Keratinocyte (primary cell): ENCODE measurements at regions not wholly inside any gene's neighbourhood (a gene's known extent, or its start where the extent isn't known, plus 50 kb on each side); places are given as distances from the start of the nearest gene placed in this dataset.

ENCODE experiments used
- DNase-seq: peaks from one replicate; pipeline ENCODE4 v3.0.0-alpha.2; 2011; ENCODE audit warnings: low read depth, missing footprints, low spot score
- FAIRE-seq: peaks from 2 replicates; lab custom pipeline; 2011; peaks lifted over from hg19 to GRCh38; lab: Jason Lieb, UNC
- H2AFZ ChIP-seq: 2 replicates; pipeline ENCODE4 v1.6.0; 2012; ENCODE audit warnings: low read length, control low read depth, inconsistent platforms; ENCODE audit not compliant: control insufficient read depth
- H3K27ac ChIP-seq: 2 replicates; pipeline ENCODE4 v1.5.1; 2011; ENCODE audit warnings: low read length; ENCODE audit not compliant: control insufficient read depth, insufficient read depth
- H3K27me3 ChIP-seq: 3 replicates; pipeline ENCODE4 v1.6.0; 2011; ENCODE audit warnings: low read length; ENCODE audit not compliant: control insufficient read depth, insufficient read depth; ENCODE audit errors: extremely low read depth
- H3K36me3 ChIP-seq, 2 experiments: 2 replicates in 1 of 2; 3 replicates in 1 of 2; pipeline ENCODE4 v1.5.1; 2011; ENCODE audit warnings: low read length in 2 of 2, mild to moderate bottlenecking in 1 of 2; ENCODE audit not compliant: control insufficient read depth in 2 of 2, insufficient read depth in 2 of 2; ENCODE audit errors: extremely low read depth in 1 of 2
- H3K4me1 ChIP-seq: 3 replicates; pipeline ENCODE4 v1.5.1; 2011; ENCODE audit warnings: low read length; ENCODE audit not compliant: control insufficient read depth, insufficient read depth; ENCODE audit errors: extremely low read depth
- H3K4me2 ChIP-seq: 3 replicates; pipeline ENCODE4 v1.6.0; 2011; ENCODE audit warnings: low read depth, low read length; ENCODE audit not compliant: control insufficient read depth, insufficient read depth; ENCODE audit errors: extremely low read depth
- H3K4me3 ChIP-seq, 3 experiments: fragments of 200-600 bp in 1 of 3; sonication (generic) in 1 of 3; 2 replicates in 2 of 3; 3 replicates in 1 of 3; pipeline ENCODE4 v1.5.1; 2011 to 2016; ENCODE audit warnings: low read length in 3 of 3, mild to moderate bottlenecking in 3 of 3, control low read depth in 2 of 3, inconsistent platforms in 1 of 3, low read depth in 1 of 3, mixed read lengths in 1 of 3, mixed run types in 1 of 3, moderate library complexity in 1 of 3; ENCODE audit not compliant: control insufficient read depth in 2 of 3, insufficient read depth in 2 of 3; ENCODE audit errors: extremely low read depth in 1 of 3
- H3K79me2 ChIP-seq: 2 replicates; pipeline ENCODE4 v1.6.0; 2012; ENCODE audit warnings: low read length; ENCODE audit not compliant: control insufficient read depth, insufficient read depth
- H3K9ac ChIP-seq: 3 replicates; pipeline ENCODE4 v1.6.0; 2011; ENCODE audit warnings: low read length; ENCODE audit not compliant: control insufficient read depth, insufficient read depth; ENCODE audit errors: extremely low read depth
- H3K9me1 ChIP-seq: 3 replicates; pipeline ENCODE4 v1.6.0; 2011; ENCODE audit warnings: low read length; ENCODE audit not compliant: control insufficient read depth, insufficient read depth; ENCODE audit errors: extremely low read depth
- H3K9me3 ChIP-seq: 2 replicates; pipeline ENCODE4 v1.5.1; 2012; ENCODE audit warnings: low read depth, low read length; ENCODE audit not compliant: control insufficient read depth
- H4K20me1 ChIP-seq: 3 replicates; pipeline ENCODE4 v1.6.0; 2011; ENCODE audit warnings: low read length; ENCODE audit not compliant: control insufficient read depth, insufficient read depth; ENCODE audit errors: extremely low read depth
- EZH2 ChIP-seq: IDR thresholded peaks from one replicate; pipeline ENCODE4 v1.6.1; 2012; ENCODE audit warnings: inconsistent platforms, mild to moderate bottlenecking, low read length, moderate library complexity
- dilution Hi-C: fragments of 300-500 bp; cut with MboI; formaldehyde crosslinking; loops from one replicate; pipeline ENCODE4 v1.7.0; 2020; ENCODE audit warnings: low sequenced_read_pairs; ENCODE audit not compliant: extremely low pct_ligation_motif_present
- TF ChIP-seq, protein P1 (sequence below), 3 experiments: IDR thresholded peaks in 1 of 3; conservative IDR thresholded peaks in 1 of 3; optimal IDR thresholded peaks in 1 of 3; 2 replicates in 2 of 3; 3 replicates in 1 of 3; pipeline versions ENCODE3 to v1.5.1; 2011; ENCODE audit warnings: low read length in 3 of 3, mild to moderate bottlenecking in 3 of 3, moderate library complexity in 2 of 3, control low read depth in 1 of 3, inconsistent platforms in 1 of 3; ENCODE audit not compliant: insufficient read depth in 2 of 3; ENCODE audit errors: extremely low read depth in 1 of 3

DNA sequence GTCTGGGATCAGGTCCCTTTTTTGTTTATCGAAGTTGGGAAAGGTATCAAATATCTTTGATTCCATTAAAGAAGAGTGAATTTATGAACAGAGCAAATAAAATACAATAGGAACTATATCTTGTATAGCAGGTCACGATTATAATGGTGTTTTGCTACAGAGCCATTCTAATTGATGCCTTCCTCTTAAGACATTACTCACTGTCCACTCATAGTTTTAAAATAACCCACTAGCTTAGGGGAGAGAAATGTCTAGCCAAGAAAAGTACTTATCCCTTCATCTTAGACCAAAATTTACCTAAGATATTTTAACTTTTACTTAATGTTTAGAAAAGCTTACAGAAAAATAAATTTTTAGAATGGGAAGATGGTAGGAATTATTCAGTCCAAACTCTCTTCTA, 112.0 kb upstream of the PABPC4L start:
- no peaks in the 10 kb centered on the region for H3K9me3 ChIP-seq
- FAIRE-seq = no peak
- dilution Hi-C loops = no loop called here
- H3K9me1 ChIP-seq = no peaks in the 10 kb centered on the region
- H4K20me1 ChIP-seq = no peaks in the 10 kb centered on the region
- TF ChIP-seq, protein P1, sequence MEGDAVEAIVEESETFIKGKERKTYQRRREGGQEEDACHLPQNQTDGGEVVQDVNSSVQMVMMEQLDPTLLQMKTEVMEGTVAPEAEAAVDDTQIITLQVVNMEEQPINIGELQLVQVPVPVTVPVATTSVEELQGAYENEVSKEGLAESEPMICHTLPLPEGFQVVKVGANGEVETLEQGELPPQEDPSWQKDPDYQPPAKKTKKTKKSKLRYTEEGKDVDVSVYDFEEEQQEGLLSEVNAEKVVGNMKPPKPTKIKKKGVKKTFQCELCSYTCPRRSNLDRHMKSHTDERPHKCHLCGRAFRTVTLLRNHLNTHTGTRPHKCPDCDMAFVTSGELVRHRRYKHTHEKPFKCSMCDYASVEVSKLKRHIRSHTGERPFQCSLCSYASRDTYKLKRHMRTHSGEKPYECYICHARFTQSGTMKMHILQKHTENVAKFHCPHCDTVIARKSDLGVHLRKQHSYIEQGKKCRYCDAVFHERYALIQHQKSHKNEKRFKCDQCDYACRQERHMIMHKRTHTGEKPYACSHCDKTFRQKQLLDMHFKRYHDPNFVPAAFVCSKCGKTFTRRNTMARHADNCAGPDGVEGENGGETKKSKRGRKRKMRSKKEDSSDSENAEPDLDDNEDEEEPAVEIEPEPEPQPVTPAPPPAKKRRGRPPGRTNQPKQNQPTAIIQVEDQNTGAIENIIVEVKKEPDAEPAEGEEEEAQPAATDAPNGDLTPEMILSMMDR (optimal IDR thresholded peaks at IDR 0.05 in 1 of 3, IDR thresholded peaks at IDR 0.05 in 1 of 3, conservative IDR thresholded peaks at IDR 0.05 in 1 of 3; ENCODE audit: extremely low read depth in 1 of 3, insufficient read depth in 2 of 3, low read length in 3 of 3) = no peak
- TF ChIP-seq EZH2 = no peak
- H3K79me2 ChIP-seq = no peaks in the 10 kb centered on the region
- H3K4me2 ChIP-seq = no peak overlapping the region
- no peaks in the 10 kb centered on the region for H3K4me1 ChIP-seq
- H3K4me3 ChIP-seq = no peak overlapping the region
- no peak overlapping the region for H3K27ac ChIP-seq
- H3K9ac ChIP-seq = no peak overlapping the region
- no peak for DNase-seq
- H3K27me3 ChIP-seq = no peaks in the 10 kb centered on the region
- H3K36me3 ChIP-seq = no peaks in the 10 kb centered on the region
- no peak overlapping the region for H2AFZ ChIP-seq

DNA sequence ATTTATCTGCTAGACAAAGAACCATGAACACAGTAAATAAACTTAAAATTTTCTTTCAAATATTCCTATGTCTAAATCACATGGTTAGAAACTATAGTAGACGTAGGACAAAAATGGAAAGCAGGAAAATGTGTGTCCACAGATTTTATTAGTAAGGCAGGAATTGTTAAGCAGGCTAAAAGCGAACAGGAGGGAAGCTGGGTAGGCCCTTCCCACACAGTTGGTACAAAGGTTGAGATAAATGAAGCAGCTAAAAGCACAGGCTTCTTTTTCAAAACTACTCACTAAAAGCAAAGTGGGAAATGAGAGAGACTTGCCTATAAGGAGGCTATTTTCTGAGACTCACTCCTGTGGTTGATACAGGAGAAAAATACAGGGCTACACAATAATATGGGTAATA, 108.1 kb upstream of the PABPC4L start:
- Histone ChIP-seq H3K9me1 (no peaks in the 10 kb centered on the region), H3K27me3 (no peaks in the 10 kb centered on the region), H3K9ac (no peak overlapping the region), H3K27ac (no peak overlapping the region), H3K4me3 (no peak overlapping the region), H3K9me3 (no peaks in the 10 kb centered on the region), H4K20me1 (no peaks in the 10 kb centered on the region), H3K36me3 (no peaks in the 10 kb centered on the region), H3K79me2 (no peaks in the 10 kb centered on the region), H2AFZ (no peak overlapping the region), H3K4me2 (no peak overlapping the region), H3K4me1 (no peaks in the 10 kb centered on the region)
- dilution Hi-C loops = no loop called here
- DNase-seq = no peak
- TF ChIP-seq, protein P1 (optimal IDR thresholded peaks at IDR 0.05 in 1 of 3, IDR thresholded peaks at IDR 0.05 in 1 of 3, conservative IDR thresholded peaks at IDR 0.05 in 1 of 3; ENCODE audit: extremely low read depth in 1 of 3, insufficient read depth in 2 of 3, low read length in 3 of 3) = no peak
- TF ChIP-seq EZH2 = no peak
- no peak for FAIRE-seq
